A673 (cell line): ENCODE measurements at regions not wholly inside any gene's neighbourhood (a gene's known extent, or its start where the extent isn't known, plus 50 kb on each side); places are given as distances from the start of the nearest gene placed in this dataset.

Experiments used
- CTCF ChIP-seq: fragments of 300-800, 200-600 bp; sonication (generic); conservative IDR thresholded peaks from 2 replicates; pipeline ENCODE4 v1.5.1; 2017; ENCODE audit warnings: low read depth, mild to moderate bottlenecking, antibody characterized with exemption, low read length, moderate library complexity, mixed read lengths
- EZH2 ChIP-seq: fragments of 200-600 bp; sonication (generic); IDR thresholded peaks from 2 replicates; pipeline ENCODE4 v1.6.1; 2017; ENCODE audit warnings: borderline replicate concordance, low read depth, mild to moderate bottlenecking, mixed read lengths, antibody characterized with exemption, low read length; ENCODE audit not compliant: poor library complexity, severe bottlenecking

- no peak for TF ChIP-seq CTCF
- no peak for TF ChIP-seq EZH2
Measured at GRCh38 chr19:31974290-31974689, 371.1 kb upstream of the ZNF507 start.
